ENCODE measurements at regions not wholly inside any gene's neighbourhood (a gene's known extent, or its start where the extent isn't known, plus 50 kb on each side); places are given as distances from the start of the nearest gene placed in this dataset.
"Not testable (repeated sequence)": the region's sequence is repeated elsewhere in the genome, so short reads cannot be mapped to it uniquely, and the experiment has no call there.

GRCh38 chr3:75840160-75840559, 54.8 kb upstream of the ZNF717 start:
- H3K4me3 ChIP-seq; intact Hi-C loops (cut with micrococcal nuclease; ENCODE audit: unreplicated experiment); BruUV-seq (replicated peaks); H3K27me3 ChIP-seq (ENCODE audit: insufficient read depth, low read depth); H3K36me3 ChIP-seq (ENCODE audit: low read depth); H3K9me3 ChIP-seq (ENCODE audit: insufficient read depth, low read depth); POLR2A ChIA-PET (ENCODE audit: unreplicated experiment); H3F3A ChIP-seq (ENCODE audit: insufficient read depth, low read depth); H3K4me1 ChIP-seq (replicated peaks; ENCODE audit: insufficient read depth); H3K9me2 ChIP-seq (ENCODE audit: insufficient read depth); H4K20me1 ChIP-seq (ENCODE audit: insufficient read depth); H3K27ac ChIP-seq; H3K4me2 ChIP-seq; CTCF ChIA-PET; H3K79me2 ChIP-seq (ENCODE audit: low read depth); DNase-seq; H2AFZ ChIP-seq: not testable (repeated sequence)

- CTCF ChIA-PET; intact Hi-C loops (cut with micrococcal nuclease; ENCODE audit: unreplicated experiment); H2AFZ ChIP-seq; H3K4me3 ChIP-seq; H3K27me3 ChIP-seq (ENCODE audit: insufficient read depth, low read depth); H3K36me3 ChIP-seq (ENCODE audit: low read depth); H3K27ac ChIP-seq; H3K9me2 ChIP-seq (ENCODE audit: insufficient read depth); DNase-seq; BruUV-seq (replicated peaks); H3K4me1 ChIP-seq (replicated peaks; ENCODE audit: insufficient read depth); H3F3A ChIP-seq (ENCODE audit: insufficient read depth, low read depth); H4K20me1 ChIP-seq (ENCODE audit: insufficient read depth); H3K9me3 ChIP-seq (ENCODE audit: insufficient read depth, low read depth); POLR2A ChIA-PET (ENCODE audit: unreplicated experiment); H3K79me2 ChIP-seq (ENCODE audit: low read depth): not testable (repeated sequence)
- H3K4me2 ChIP-seq: peak overlapping the region; percentile 36
Measured at GRCh38 chr3:75850301-75851008, 65.1 kb upstream of the ZNF717 start.

DNA sequence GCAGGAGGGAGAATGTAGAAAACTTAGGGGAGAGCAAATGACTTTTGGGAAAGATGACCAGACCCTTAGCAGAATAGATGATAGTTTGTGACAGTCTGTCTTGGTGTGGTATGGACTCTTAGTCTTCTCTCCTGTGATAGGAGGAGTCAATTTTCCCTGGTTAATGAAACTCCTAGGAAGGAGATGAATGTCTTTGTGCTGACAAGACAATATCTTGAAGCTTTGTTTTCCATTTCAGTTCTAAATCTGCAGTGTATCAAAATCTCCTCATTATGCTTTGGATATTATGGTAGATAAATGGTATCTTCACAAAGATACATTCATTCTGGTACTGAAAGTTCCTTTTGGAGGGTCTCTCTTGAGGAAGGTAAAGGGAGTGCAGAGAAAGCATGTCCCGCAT, 77.8 kb upstream of the ZNF717 start:
- no peaks in the 10 kb centered on the region for H3K4me1 ChIP-seq (replicated peaks; ENCODE audit: insufficient read depth)
- H3K9me2 ChIP-seq (ENCODE audit: insufficient read depth): no peaks in the 10 kb centered on the region
- POLR2A ChIA-PET (ENCODE audit: unreplicated experiment): no interaction called here
- H2AFZ ChIP-seq: no peak overlapping the region
- CTCF ChIA-PET: no interaction called here
- H3K4me2 ChIP-seq: no peak overlapping the region
- no peak overlapping the region for H3K4me3 ChIP-seq
- TF ChIP-seq EZH2 (IDR thresholded peaks at IDR 0.05; ENCODE audit: low read depth): no peak
- no peak for TF ChIP-seq CTCF (conservative IDR thresholded peaks at IDR 0.05)
- no peaks in the 10 kb centered on the region for H3K9me3 ChIP-seq (ENCODE audit: insufficient read depth, low read depth)
- H3K27me3 ChIP-seq (ENCODE audit: insufficient read depth, low read depth): no peaks in the 10 kb centered on the region
- no peaks in the 10 kb centered on the region for H4K20me1 ChIP-seq (ENCODE audit: insufficient read depth)
- no peaks in the 10 kb centered on the region for H3K79me2 ChIP-seq (ENCODE audit: low read depth)
- no peak for DNase-seq
- no peaks in the 10 kb centered on the region for H3F3A ChIP-seq (ENCODE audit: insufficient read depth, low read depth)
- H3K36me3 ChIP-seq (ENCODE audit: low read depth): no peaks in the 10 kb centered on the region
- H3K27ac ChIP-seq: no peak overlapping the region
- intact Hi-C loops (cut with micrococcal nuclease; ENCODE audit: unreplicated experiment): no loop called here
- BruUV-seq (replicated peaks): no TSS peak

- Histone ChIP-seq H4K20me1 (ENCODE audit: insufficient read depth) (no peaks in the 10 kb centered on the region), H3K4me3 (no peak overlapping the region), H3K79me2 (ENCODE audit: low read depth) (no peaks in the 10 kb centered on the region), H3K27me3 (ENCODE audit: insufficient read depth, low read depth) (no peaks in the 10 kb centered on the region), H3K9me3 (ENCODE audit: insufficient read depth, low read depth) (no peaks in the 10 kb centered on the region), H3F3A (ENCODE audit: insufficient read depth, low read depth) (no peaks in the 10 kb centered on the region), H3K36me3 (ENCODE audit: low read depth) (no peaks in the 10 kb centered on the region), H3K4me1 (replicated peaks; ENCODE audit: insufficient read depth) (no peaks in the 10 kb centered on the region), H3K27ac (no peak overlapping the region), H3K4me2 (no peak overlapping the region), H2AFZ (no peak overlapping the region), H3K9me2 (ENCODE audit: insufficient read depth) (no peaks in the 10 kb centered on the region)
- no TSS peak for BruUV-seq (replicated peaks)
- no peak for DNase-seq
- intact Hi-C loops (cut with micrococcal nuclease; ENCODE audit: unreplicated experiment): no loop called here
- ChIA-PET POLR2A (ENCODE audit: unreplicated experiment) (no interaction called here), CTCF (no interaction called here)
- TF ChIP-seq CTCF (conservative IDR thresholded peaks at IDR 0.05) (no peak), EZH2 (IDR thresholded peaks at IDR 0.05; ENCODE audit: low read depth) (no peak)
Measured at GRCh38 chr3:75863878-75864277, 78.5 kb upstream of the ZNF717 start.

- H3K36me3 ChIP-seq (ENCODE audit: low read depth); H3K4me3 ChIP-seq; H3K4me1 ChIP-seq (replicated peaks; ENCODE audit: insufficient read depth); intact Hi-C loops (cut with micrococcal nuclease; ENCODE audit: unreplicated experiment); H3K9me3 ChIP-seq (ENCODE audit: insufficient read depth, low read depth); H3K79me2 ChIP-seq (ENCODE audit: low read depth); CTCF ChIA-PET; H3F3A ChIP-seq (ENCODE audit: insufficient read depth, low read depth); H3K27ac ChIP-seq; H3K4me2 ChIP-seq; H2AFZ ChIP-seq; DNase-seq; POLR2A ChIA-PET (ENCODE audit: unreplicated experiment); H3K9me2 ChIP-seq (ENCODE audit: insufficient read depth); BruUV-seq (replicated peaks); H4K20me1 ChIP-seq (ENCODE audit: insufficient read depth); H3K27me3 ChIP-seq (ENCODE audit: insufficient read depth, low read depth): not testable (repeated sequence)
Measured at GRCh38 chr3:75883719-75884118, 98.4 kb upstream of the ZNF717 start.

Measured in PC-9 (cell line).